GM21423 (cell line): ENCODE measurements at regions not wholly inside any gene's neighbourhood (a gene's known extent, or its start where the extent isn't known, plus 50 kb on each side); places are given as distances from the start of the nearest gene placed in this dataset.
"Not testable (repeated sequence)": the region's sequence is repeated elsewhere in the genome, so short reads cannot be mapped to it uniquely, and the experiment has no call there.

ENCODE experiments used
- ATAC-seq: cut with Tn5 transposase; IDR thresholded peaks from one replicate; pipeline ENCODE4 v1.9.1; 2021; ENCODE audit warnings: mild to moderate bottlenecking, moderate library complexity; ENCODE audit not compliant: unreplicated experiment

GRCh38 chr4:11066584-11066983 lies 362.1 kb downstream of the HS3ST1 start:
- not testable (repeated sequence) for ATAC-seq

DNA sequence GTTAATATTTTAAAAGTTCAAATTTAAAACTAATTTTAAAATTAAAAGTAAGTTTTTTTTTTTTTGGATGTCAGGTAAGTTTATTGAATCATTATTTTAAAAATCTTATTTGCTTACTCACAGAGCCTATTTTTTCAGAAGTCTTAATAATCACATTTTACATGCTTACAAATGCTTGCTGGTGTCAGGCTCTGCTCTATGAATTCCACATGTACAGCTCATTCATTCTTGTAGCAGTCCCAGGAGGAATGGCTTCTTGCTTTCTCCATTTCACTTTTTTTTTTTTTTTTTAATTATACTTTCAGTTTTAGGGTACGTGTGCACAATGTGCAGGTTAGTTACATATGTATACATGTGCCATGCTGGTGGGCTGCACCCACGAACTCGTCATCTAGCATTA lies 368.1 kb downstream of the HS3ST1 start:
- not testable (repeated sequence) for ATAC-seq

DNA sequence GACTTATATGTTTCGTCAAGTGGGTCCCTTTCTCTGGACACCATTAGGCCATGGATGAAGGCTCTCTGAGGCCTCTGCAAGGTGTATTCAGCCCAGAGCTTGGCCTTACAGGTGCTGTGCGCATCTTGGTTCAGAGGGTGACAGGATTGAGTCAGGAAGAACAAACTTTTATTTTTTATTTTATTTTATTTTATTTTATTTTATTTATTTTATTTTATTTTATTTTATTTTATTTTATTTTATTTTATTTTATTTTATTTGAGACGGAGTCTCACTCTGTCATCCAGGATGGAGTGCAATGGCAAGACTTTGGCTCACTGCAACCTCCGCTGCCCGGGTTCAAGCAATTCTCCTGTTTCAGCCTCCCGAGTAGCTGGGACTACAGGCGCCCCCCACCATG lies 370.4 kb upstream of the CLNK start:
- not testable (repeated sequence) for ATAC-seq

- no peak for ATAC-seq
These were observed 369.1 kb upstream of the CLNK start for GRCh38 chr4:11053601-11054220.

DNA sequence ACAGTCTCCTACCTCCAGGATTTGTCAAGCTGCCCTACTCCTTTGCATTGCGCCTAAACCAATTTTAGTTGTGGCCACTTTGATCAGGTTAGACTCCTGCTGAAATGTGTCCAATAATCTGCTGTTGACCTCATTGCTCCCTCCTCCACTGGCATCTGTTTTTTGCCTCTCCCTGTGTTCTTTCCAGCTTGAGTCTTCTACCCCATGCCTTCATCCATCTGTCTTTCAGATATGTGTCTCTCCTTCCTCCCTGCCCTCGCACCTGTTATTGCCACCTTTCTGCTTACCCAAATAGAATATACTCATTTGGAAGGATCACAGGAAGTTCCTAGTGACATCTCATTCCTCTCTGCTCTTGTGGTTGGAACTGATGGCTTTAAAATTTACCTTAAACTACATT lies 366.6 kb upstream of the CLNK start:
- ATAC-seq: no peak

DNA sequence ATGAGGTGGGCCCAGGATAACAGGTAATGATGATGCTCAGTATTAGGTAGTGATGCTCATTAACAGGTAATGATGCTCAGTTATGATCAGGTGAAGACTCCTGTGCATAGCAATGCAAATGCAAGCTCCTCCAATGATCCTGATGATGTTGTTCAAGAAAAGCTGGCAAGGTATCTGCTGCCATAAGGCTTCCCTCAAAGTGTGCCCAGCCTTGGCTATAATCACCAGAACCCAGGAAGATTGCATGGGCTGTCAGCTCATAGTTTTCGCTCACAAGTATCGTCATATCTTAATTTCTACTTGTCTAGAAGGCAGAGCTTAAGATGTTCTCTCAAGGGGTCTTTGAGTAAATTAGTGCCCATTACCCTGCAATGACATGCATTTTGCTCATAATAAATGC lies 366.2 kb upstream of the CLNK start:
- no peak for ATAC-seq

DNA sequence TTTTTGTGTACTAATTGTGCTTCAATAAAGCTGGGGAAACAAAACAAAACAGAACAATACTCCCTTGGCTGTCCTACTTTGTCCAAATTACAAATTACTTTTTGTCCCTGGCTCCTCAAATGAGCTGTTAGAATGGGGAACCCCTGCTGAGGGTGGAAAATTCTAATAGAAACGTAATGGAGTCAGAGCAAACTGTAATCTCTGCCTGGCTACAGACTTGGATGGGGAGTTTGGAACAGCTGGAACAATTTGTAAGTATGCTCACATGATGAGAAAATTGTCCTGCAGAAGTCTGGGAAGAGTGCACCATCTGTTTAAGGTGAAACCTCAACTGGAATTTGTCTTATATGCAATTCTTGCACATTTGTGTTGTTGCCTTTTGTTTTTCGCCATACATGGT lies 364.4 kb upstream of the CLNK start:
- no peak for ATAC-seq

DNA sequence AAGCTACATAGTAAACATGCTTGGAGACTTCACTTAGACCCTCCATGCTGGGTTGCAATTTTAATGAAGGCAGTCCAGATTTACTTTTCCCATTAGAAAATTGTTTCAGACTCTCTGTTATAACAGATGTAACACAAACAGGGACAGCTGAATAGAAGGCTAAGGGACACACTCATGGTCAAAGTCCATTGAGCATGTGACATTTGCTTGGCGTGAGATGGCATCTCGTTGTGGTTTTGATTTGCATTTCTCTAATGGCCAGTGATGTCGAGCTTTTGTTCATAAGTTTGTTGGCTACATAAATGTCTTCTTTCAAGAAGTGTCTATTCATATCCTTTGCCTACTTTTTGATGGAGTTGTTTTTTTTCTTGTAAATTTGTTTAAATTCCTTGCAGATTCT lies 358.2 kb upstream of the CLNK start:
- ATAC-seq: no peak

DNA sequence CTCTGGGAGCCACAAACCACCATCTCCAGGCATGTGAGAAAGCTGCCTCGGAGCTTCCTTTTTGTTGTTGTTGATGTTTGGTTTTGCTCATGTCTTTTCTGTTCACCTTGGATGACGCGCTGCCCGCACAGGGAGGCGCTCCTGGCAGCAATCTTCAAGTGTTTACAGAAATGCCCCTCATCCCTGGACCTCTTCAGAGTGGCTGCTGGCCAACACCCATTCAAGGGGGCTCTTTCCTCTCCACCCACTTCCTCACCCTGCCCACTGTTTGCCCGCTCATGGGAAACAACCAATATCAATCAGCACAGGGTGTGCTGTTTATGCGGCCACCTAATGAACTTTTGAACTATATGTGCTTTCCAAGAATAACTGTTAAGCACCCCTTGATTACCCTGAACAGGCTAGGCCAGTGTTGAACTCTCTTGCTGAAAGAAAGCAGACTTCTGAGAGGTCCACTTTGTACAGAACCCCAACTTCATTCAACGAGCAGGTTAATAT lies 355.1 kb upstream of the CLNK start:
- ATAC-seq: no peak

GRCh38 chr4:11038926-11039325 lies 354.4 kb upstream of the CLNK start:
- ATAC-seq: no peak

- no peak for ATAC-seq
These were observed 353.1 kb upstream of the CLNK start for GRCh38 chr4:11037637-11038036.

GRCh38 chr4:11028334-11028733 lies 343.8 kb upstream of the CLNK start:
- ATAC-seq: no peak

- ATAC-seq: no peak
These were observed 336.8 kb upstream of the CLNK start for GRCh38 chr4:11021333-11021732.

DNA sequence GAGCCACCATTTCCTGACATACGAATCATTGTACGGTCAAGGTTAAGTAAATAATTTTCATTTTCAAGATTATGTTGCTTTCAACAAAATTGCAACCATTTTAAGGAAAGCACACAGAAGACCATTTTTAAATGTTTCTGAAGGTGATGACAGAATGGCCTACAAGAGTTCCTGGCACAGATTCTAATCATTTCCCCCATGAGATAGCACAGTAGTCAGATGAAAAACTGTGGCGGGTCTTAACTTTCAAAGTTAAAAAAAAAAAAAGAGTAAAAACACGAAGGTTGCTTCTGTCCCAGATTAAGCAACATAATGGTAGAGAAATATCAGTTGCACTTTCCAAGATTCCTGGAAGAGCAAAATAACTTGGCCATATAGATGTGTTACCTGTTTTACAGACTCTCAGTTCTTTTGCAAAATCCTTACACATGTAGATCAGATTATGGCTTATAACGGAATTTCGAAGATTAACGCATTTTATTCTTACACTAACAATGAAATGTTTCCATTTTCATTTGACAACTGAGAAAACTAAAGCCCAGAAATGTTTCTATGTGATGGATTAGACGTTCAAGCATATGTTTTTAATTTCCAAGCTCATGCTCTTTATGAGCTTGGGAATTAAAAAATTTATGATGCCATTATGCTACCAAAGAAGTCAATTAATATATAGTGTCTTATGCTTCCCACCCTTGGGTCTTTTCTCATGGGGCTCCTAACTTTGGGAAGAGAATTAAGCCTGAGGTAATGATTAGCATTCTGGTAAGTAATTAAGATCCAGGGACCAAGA lies 335.1 kb upstream of the CLNK start:
- ATAC-seq: no peak

DNA sequence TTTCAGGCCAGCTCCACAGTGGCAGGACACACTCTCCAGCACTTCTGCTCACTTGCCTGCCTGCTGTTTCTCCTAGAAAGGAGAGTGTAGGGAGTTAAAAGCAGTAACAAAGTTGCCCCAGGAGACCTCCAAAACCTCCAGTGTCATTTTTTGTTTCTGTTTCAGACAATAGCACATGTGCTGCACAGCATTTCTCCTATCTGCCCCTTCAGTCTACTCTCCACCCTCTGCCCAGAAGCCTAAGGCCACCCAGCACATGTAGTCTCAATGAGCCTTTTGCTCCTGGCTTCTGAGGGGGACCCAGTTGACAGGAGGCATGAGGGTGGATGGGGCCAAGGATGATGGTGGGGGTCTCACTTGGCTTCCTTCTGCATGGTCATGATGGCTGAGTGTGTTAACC lies 329.6 kb upstream of the CLNK start:
- no peak for ATAC-seq

- no peak for ATAC-seq
These were observed 328.6 kb upstream of the CLNK start for GRCh38 chr4:11013094-11013664.

- no peak for ATAC-seq
These were observed 326.7 kb upstream of the CLNK start for GRCh38 chr4:11011249-11011648.

- no peak for ATAC-seq
These were observed 326.1 kb upstream of the CLNK start for GRCh38 chr4:11010624-11011023.

DNA sequence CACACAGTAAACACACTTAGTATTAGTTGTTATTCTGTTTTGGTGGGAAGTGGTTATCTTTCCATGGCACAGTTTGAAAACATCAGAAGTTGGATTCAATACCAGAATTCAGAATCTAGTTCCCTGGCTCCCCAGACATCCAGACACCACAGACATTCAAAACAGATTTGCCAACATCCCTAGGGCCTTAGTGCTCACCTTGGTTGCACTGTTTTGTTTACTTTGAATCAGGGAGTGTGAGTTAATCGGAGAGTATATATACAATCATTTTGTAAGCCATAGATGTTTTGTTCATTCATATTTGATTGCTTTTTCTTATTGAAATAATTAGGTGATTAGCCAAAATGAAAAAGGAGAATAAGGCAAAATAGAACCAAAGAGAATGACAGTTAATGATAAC lies 324.7 kb upstream of the CLNK start:
- no peak for ATAC-seq

DNA sequence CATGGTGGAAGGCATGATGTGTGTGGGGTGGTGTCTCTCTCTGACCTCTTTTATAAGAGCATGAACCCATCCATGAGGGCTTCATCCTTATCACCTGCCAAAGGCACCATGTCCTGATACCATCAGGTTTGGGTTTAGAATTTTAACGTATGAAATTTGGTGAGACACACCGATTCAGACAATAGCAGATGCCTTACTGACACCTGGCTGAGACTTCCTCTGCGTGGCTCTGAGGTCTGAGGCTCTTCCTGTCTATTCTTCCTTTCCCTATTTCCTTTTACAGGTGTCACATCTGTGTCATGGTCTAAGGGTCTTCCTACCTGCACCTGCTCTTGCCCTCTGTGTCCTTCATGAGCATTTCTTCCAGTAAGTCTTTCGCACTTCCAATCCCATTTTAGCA lies 320.7 kb upstream of the CLNK start:
- ATAC-seq: no peak

- no peak for ATAC-seq
These were observed 320.2 kb upstream of the CLNK start for GRCh38 chr4:11004818-11005217.

DNA sequence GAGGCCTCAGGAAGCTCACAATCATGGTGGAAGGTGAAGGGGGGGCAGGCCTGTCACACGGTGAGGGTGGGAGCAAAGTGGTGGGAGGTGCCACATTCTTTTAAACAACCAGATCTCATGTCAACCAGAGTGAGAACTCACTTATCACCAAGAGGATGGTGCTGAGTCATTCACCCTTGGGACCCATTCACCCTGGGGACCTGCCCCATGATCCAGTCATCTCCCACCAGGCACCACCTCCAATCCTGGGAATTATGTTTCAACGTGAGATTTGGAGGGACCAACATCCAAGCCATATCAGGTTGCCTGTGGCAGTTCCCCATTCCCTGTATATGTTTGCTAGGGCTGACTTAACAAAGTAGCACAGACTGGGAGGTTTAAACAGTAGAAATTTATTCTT lies 318.4 kb upstream of the CLNK start:
- ATAC-seq: no peak
